Liver (tissue), 8 donors: ENCODE measurements at regions not wholly inside any gene's neighbourhood (a gene's known extent, or its start where the extent isn't known, plus 50 kb on each side); places are given as distances from the start of the nearest gene placed in this dataset.

Experiments used
- DNase-seq: peaks from one replicate; pipeline ENCODE4 v3.0.0-alpha.2; 2017; ENCODE audit warnings: low spot score
- H3K27ac ChIP-seq, 2 donors: one replicate each; pipeline ENCODE4 v1.7.0; 2013; ENCODE audit warnings: inconsistent platforms in 2 of 2, low read length in 2 of 2, control low read depth in 1 of 2, low read depth in 1 of 2, mild to moderate bottlenecking in 1 of 2
- H3K27me3 ChIP-seq, 4 donors: one replicate each; pipeline versions ENCODE4 v1.6.1 to v1.7.0; 2013; ENCODE audit warnings: low read length in 3 of 4, inconsistent platforms in 1 of 4, mild to moderate bottlenecking in 1 of 4, moderate library complexity in 1 of 4; ENCODE audit not compliant: control insufficient read depth in 4 of 4, insufficient read depth in 4 of 4
- H3K36me3 ChIP-seq, 4 donors: one replicate each; pipeline versions ENCODE4 v1.6.1 to v1.7.0; 2013; ENCODE audit warnings: low read length in 3 of 4, mild to moderate bottlenecking in 3 of 4, low read depth in 1 of 4, moderate library complexity in 1 of 4; ENCODE audit not compliant: control insufficient read depth in 4 of 4, insufficient read depth in 3 of 4
- H3K4me1 ChIP-seq, 4 donors: one replicate each; pipeline versions ENCODE4 v1.6.1 to v1.7.0; 2013; ENCODE audit warnings: low read length in 3 of 4, mild to moderate bottlenecking in 3 of 4, moderate library complexity in 1 of 4; ENCODE audit not compliant: control insufficient read depth in 4 of 4, insufficient read depth in 4 of 4
- H3K4me3 ChIP-seq, 3 donors: one replicate each; pipeline versions ENCODE4 v1.6.1 to v1.7.0; 2013; ENCODE audit warnings: low read length in 3 of 3, control low read depth in 1 of 3, low read depth in 1 of 3, mild to moderate bottlenecking in 1 of 3
- H3K9ac ChIP-seq, 2 donors: one replicate each; pipeline ENCODE4 v1.7.0; 2013; ENCODE audit warnings: low read length in 2 of 2, mild to moderate bottlenecking in 2 of 2, moderate library complexity in 2 of 2, control low read depth in 1 of 2, low read depth in 1 of 2
- H3K9me3 ChIP-seq, 4 donors: one replicate each; pipeline versions ENCODE4 v1.6.1 to v1.7.0; 2013; ENCODE audit warnings: low read length in 3 of 4; ENCODE audit not compliant: control insufficient read depth in 4 of 4
- EGR1 ChIP-seq, 2 donors: IDR thresholded peaks; 2 replicates each; pipeline ENCODE4 v1.6.1; 2016 to 2018; ENCODE audit warnings: antibody characterized with exemption in 2 of 2, low read depth in 2 of 2
- FOXA1 ChIP-seq: IDR thresholded peaks from 2 replicates; pipeline ENCODE4 v1.6.1; 2016; ENCODE audit warnings: antibody characterized with exemption
- FOXA2 ChIP-seq: IDR thresholded peaks from 2 replicates; pipeline ENCODE4 v1.6.1; 2016; ENCODE audit warnings: antibody characterized with exemption
- GABPA ChIP-seq, 2 donors: IDR thresholded peaks in 1 of 2; conservative IDR thresholded peaks in 1 of 2; 2 replicates each; pipeline ENCODE4 v1.6.1; 2016; ENCODE audit warnings: antibody characterized with exemption in 2 of 2, mild to moderate bottlenecking in 1 of 2, moderate library complexity in 1 of 2
- HNF4A ChIP-seq, 2 donors: conservative IDR thresholded peaks; 2 replicates each; pipeline ENCODE4 v1.6.1; 2016; ENCODE audit warnings: antibody characterized with exemption in 2 of 2, mild to moderate bottlenecking in 2 of 2
- HNF4G ChIP-seq: IDR thresholded peaks from 2 replicates; pipeline ENCODE4 v1.6.1; 2016; ENCODE audit warnings: antibody characterized with exemption
- JUND ChIP-seq, 2 donors: IDR thresholded peaks; 2 replicates each; pipeline ENCODE4 v1.6.1; 2016; ENCODE audit warnings: antibody characterized with exemption in 2 of 2
- NR2F2 ChIP-seq: IDR thresholded peaks from 2 replicates; pipeline ENCODE4 v1.6.1; 2016; ENCODE audit warnings: antibody characterized with exemption
- RAD21 ChIP-seq, 2 donors: IDR thresholded peaks; 2 replicates each; pipeline ENCODE4 v1.6.1; 2016; ENCODE audit warnings: antibody characterized with exemption in 2 of 2, mild to moderate bottlenecking in 2 of 2
- REST ChIP-seq: IDR thresholded peaks from 2 replicates; pipeline ENCODE4 v1.6.1; 2016; ENCODE audit warnings: antibody characterized with exemption, mild to moderate bottlenecking
- RXRA ChIP-seq, 2 donors: IDR thresholded peaks; 2 replicates each; pipeline ENCODE4 v1.6.1; 2017 to 2018; ENCODE audit warnings: antibody characterized with exemption in 2 of 2, mild to moderate bottlenecking in 1 of 2
- SP1 ChIP-seq: IDR thresholded peaks from 2 replicates; pipeline ENCODE4 v1.6.1; 2018; ENCODE audit warnings: antibody characterized with exemption, mild to moderate bottlenecking
- TAF1 ChIP-seq: conservative IDR thresholded peaks from 2 replicates; pipeline ENCODE4 v1.6.1; 2016; ENCODE audit warnings: antibody characterized with exemption, mild to moderate bottlenecking
- YY1 ChIP-seq: IDR thresholded peaks from 2 replicates; pipeline ENCODE4 v1.6.1; 2016; ENCODE audit warnings: antibody characterized with exemption, mild to moderate bottlenecking
- ZBTB33 ChIP-seq: IDR thresholded peaks from 2 replicates; pipeline ENCODE4 v1.6.1; 2016; ENCODE audit warnings: antibody characterized with exemption
- WGBS: extraction: QIAGEN DNeasy Blood & Tissue Kit; methylation state at CpG from one replicate; pipeline ENCODE4 v1.1.7; 2013; 5-methylcytosine and 5-hydroxymethylcytosine counted together
- TF ChIP-seq, protein P1 (sequence below): IDR thresholded peaks from 2 replicates; pipeline ENCODE4 v1.6.1; 2016; ENCODE audit warnings: antibody characterized with exemption
- TF ChIP-seq, protein P2 (sequence below): fragments of 150-350 bp; IDR thresholded peaks from 2 replicates; pipeline ENCODE4 v1.5.1; 2017; ENCODE audit warnings: improper control_type of control experiment, low read depth, low read length; ENCODE audit not compliant: missing input control
- TF ChIP-seq, protein P3 (sequence below): IDR thresholded peaks from 2 replicates; pipeline ENCODE4 v1.6.1; 2016; ENCODE audit warnings: antibody characterized with exemption
- donor health status: healthy.
- donor health status: healthy.
- donor health status: healthy.
- donor health status: healthy.
- donor health status: healthy.

DNA sequence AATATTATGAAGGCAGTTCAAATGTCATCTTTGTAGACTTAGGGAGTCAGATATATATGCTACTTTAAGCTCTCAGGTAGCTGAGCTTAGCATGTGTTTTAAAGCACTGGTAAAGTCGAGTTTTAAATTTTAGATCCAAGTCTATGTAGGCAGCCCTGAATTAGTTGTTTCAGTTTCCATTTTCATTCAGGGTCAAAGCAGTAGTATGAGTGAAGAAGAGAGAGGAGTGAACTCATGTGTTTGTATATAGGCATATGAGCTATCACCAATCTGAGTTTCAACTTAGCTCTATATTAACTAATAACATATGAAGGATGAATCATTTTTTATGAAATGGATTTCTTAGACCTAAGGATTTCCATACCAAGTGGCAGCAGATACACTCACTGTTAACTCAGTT is 1353.4 kb downstream of the FSTL5 start:
- Histone ChIP-seq H3K9ac (no peak overlapping the region), H3K36me3 (no peaks in the 10 kb centered on the region), H3K4me3 (no peak overlapping the region), H3K9me3 (no peaks in the 10 kb centered on the region), H3K4me1 (no peaks in the 10 kb centered on the region), H3K27me3 (no peaks in the 10 kb centered on the region), H3K27ac (no peak overlapping the region)
- TF ChIP-seq RXRA (IDR thresholded peaks at IDR 0.05) = no peak
- TF ChIP-seq HNF4G = no peak
- TF ChIP-seq, protein P1, sequence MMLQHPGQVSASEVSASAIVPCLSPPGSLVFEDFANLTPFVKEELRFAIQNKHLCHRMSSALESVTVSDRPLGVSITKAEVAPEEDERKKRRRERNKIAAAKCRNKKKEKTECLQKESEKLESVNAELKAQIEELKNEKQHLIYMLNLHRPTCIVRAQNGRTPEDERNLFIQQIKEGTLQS = no peak
- TF ChIP-seq, protein P2, sequence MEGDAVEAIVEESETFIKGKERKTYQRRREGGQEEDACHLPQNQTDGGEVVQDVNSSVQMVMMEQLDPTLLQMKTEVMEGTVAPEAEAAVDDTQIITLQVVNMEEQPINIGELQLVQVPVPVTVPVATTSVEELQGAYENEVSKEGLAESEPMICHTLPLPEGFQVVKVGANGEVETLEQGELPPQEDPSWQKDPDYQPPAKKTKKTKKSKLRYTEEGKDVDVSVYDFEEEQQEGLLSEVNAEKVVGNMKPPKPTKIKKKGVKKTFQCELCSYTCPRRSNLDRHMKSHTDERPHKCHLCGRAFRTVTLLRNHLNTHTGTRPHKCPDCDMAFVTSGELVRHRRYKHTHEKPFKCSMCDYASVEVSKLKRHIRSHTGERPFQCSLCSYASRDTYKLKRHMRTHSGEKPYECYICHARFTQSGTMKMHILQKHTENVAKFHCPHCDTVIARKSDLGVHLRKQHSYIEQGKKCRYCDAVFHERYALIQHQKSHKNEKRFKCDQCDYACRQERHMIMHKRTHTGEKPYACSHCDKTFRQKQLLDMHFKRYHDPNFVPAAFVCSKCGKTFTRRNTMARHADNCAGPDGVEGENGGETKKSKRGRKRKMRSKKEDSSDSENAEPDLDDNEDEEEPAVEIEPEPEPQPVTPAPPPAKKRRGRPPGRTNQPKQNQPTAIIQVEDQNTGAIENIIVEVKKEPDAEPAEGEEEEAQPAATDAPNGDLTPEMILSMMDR = no peak
- TF ChIP-seq REST = no peak
- TF ChIP-seq GABPA (IDR thresholded peaks at IDR 0.05 in 1 of 2, conservative IDR thresholded peaks at IDR 0.05 in 1 of 2) = no peak
- TF ChIP-seq NR2F2 = no peak
- no peak for TF ChIP-seq EGR1 (IDR thresholded peaks at IDR 0.05; ENCODE audit: low read depth in 2 of 2)
- TF ChIP-seq SP1 = no peak
- no peak for TF ChIP-seq ZBTB33
- TF ChIP-seq FOXA2 = no peak
- TF ChIP-seq HNF4A (conservative IDR thresholded peaks at IDR 0.05) = no peak
- TF ChIP-seq YY1 = no peak
- no peak for TF ChIP-seq JUND (IDR thresholded peaks at IDR 0.05)
- no peak for TF ChIP-seq FOXA1
- TF ChIP-seq, protein P3, sequence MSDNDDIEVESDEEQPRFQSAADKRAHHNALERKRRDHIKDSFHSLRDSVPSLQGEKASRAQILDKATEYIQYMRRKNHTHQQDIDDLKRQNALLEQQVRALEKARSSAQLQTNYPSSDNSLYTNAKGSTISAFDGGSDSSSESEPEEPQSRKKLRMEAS = no peak
- TF ChIP-seq TAF1 = no peak
- WGBS = 67% methylated on average over 1 of the region's 1 CpG
- no peak for DNase-seq

DNA sequence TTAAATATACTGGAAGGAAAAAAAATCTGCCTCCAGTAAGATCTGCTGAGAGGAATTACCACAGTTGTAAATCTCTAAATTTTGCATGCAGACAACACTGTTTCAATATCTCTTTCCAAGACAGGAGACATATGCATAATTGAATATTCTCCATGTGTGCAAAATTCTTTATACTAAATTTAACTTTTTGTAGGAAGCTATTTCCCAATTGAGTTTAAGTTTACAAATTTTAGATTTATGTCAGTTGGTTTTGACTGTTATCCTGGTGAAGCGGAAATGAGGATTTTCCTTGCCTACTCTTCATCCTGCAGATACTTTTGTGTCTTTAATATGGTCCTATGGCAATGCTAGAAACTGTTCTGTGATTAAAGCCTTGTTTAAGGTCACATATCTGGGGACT is 1352.9 kb downstream of the FSTL5 start:
- H3K9ac ChIP-seq = no peak overlapping the region
- H3K27me3 ChIP-seq = no peaks in the 10 kb centered on the region
- whole genome bisulfite sequencing = 83% methylated on average over 1 of the region's 1 CpG
- no peaks in the 10 kb centered on the region for H3K36me3 ChIP-seq
- H3K4me1 ChIP-seq = no peaks in the 10 kb centered on the region
- DNase-seq = no peak
- H3K4me3 ChIP-seq = no peak overlapping the region
- no peaks in the 10 kb centered on the region for H3K9me3 ChIP-seq
- no peak overlapping the region for H3K27ac ChIP-seq
- no peak for TF ChIP-seq FOXA1
- TF ChIP-seq RAD21 (IDR thresholded peaks at IDR 0.05) = no peak
- TF ChIP-seq JUND (IDR thresholded peaks at IDR 0.05) = no peak
- TF ChIP-seq GABPA (IDR thresholded peaks at IDR 0.05 in 1 of 2, conservative IDR thresholded peaks at IDR 0.05 in 1 of 2) = no peak
- TF ChIP-seq, protein P1 = no peak
- no peak for TF ChIP-seq NR2F2
- TF ChIP-seq FOXA2 = no peak
- TF ChIP-seq HNF4G = no peak
- TF ChIP-seq, protein P3 = no peak
- TF ChIP-seq TAF1 = no peak
- TF ChIP-seq, protein P2 = no peak
- TF ChIP-seq EGR1 (IDR thresholded peaks at IDR 0.05; ENCODE audit: low read depth in 2 of 2) = no peak
- TF ChIP-seq SP1 = no peak
- no peak for TF ChIP-seq ZBTB33
- no peak for TF ChIP-seq RXRA (IDR thresholded peaks at IDR 0.05)
- no peak for TF ChIP-seq HNF4A (conservative IDR thresholded peaks at IDR 0.05)
- TF ChIP-seq YY1 = no peak
